Lower lobe of right lung (tissue), 2 donors: ENCODE measurements at regions not wholly inside any gene's neighbourhood (a gene's known extent, or its start where the extent isn't known, plus 50 kb on each side); places are given as distances from the start of the nearest gene placed in this dataset.

ENCODE experiments used
- ATAC-seq, 2 donors: fragments of 200-7000 bp; cut with Tn5 transposase; one replicate each; pipeline ENCODE4 v1.9.1; 2020 to 2022; ENCODE audit warnings: mild to moderate bottlenecking in 2 of 2, moderate library complexity in 2 of 2
- DNase-seq: peaks from one replicate; pipeline ENCODE4 v3.0.0-alpha.2; 2020
- H3K27ac ChIP-seq: fragments of 200-600 bp; one replicate; pipeline ENCODE4 v1.8.0; 2022
- H3K27me3 ChIP-seq: fragments of 200-600 bp; one replicate; pipeline ENCODE4 v1.8.0; 2022; ENCODE audit warnings: low read depth
- H3K36me3 ChIP-seq: fragments of 200-600 bp; one replicate; pipeline ENCODE4 v1.8.0; 2022; ENCODE audit warnings: mild to moderate bottlenecking
- H3K4me1 ChIP-seq: fragments of 200-600 bp; one replicate; pipeline ENCODE4 v1.8.0; 2022
- H3K4me3 ChIP-seq: fragments of 200-600 bp; one replicate; pipeline ENCODE4 v1.8.0; 2022; ENCODE audit warnings: mild to moderate bottlenecking
- H3K9me3 ChIP-seq: fragments of 200-600 bp; one replicate; pipeline ENCODE4 v1.8.0; 2022
- intact Hi-C: fragments of 100-400 bp; cut with DNase I; formaldehyde crosslinking; loops from one replicate; pipeline ENCODE4 v1.11.0; 2022
- TF ChIP-seq, protein P1 (sequence below): fragments of 200-600 bp; IDR thresholded peaks from one replicate; pipeline ENCODE4 v1.8.0; 2022; ENCODE audit warnings: antibody characterized with exemption, mild to moderate bottlenecking
- donor health status: DM: no; HTN: yes; CAD: no; lungs with severe emphysema.

DNA sequence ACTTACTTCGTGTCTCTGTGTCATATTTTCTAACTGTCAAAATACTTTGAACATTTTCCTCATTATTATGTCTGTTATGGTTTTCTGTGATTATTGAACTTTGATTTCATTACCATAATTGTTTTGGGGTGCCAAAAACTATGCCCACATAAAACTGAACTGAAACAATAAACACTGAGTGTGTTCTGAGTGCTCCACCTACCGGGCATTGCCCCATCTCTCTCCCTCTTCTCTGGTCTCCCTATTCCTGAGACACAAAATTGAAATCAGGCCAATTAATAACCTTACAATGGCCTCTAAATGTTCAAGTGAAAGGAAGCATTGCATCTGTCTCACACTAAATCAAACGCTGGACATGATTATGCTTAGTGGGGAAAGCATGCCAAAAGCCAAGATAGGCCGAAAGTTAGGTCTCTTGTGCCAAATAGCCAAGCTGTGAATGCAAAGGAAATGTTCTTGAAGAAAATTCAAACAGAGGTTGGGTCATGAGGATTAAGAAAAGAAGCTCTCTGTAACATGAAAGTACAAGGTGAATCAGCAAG lies 972.3 kb downstream of the PCDH7 start:
- DNase-seq (no peak), ATAC-seq (no peak)
- H3K36me3 ChIP-seq = no peaks in the 10 kb centered on the region
- TF ChIP-seq, protein P1, sequence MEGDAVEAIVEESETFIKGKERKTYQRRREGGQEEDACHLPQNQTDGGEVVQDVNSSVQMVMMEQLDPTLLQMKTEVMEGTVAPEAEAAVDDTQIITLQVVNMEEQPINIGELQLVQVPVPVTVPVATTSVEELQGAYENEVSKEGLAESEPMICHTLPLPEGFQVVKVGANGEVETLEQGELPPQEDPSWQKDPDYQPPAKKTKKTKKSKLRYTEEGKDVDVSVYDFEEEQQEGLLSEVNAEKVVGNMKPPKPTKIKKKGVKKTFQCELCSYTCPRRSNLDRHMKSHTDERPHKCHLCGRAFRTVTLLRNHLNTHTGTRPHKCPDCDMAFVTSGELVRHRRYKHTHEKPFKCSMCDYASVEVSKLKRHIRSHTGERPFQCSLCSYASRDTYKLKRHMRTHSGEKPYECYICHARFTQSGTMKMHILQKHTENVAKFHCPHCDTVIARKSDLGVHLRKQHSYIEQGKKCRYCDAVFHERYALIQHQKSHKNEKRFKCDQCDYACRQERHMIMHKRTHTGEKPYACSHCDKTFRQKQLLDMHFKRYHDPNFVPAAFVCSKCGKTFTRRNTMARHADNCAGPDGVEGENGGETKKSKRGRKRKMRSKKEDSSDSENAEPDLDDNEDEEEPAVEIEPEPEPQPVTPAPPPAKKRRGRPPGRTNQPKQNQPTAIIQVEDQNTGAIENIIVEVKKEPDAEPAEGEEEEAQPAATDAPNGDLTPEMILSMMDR = no peak
- no peak overlapping the region for H3K27ac ChIP-seq
- no peaks in the 10 kb centered on the region for H3K9me3 ChIP-seq
- H3K4me3 ChIP-seq = no peak overlapping the region
- intact Hi-C loops = no loop called here
- H3K27me3 ChIP-seq = no peaks in the 10 kb centered on the region
- H3K4me1 ChIP-seq = no peaks in the 10 kb centered on the region

DNA sequence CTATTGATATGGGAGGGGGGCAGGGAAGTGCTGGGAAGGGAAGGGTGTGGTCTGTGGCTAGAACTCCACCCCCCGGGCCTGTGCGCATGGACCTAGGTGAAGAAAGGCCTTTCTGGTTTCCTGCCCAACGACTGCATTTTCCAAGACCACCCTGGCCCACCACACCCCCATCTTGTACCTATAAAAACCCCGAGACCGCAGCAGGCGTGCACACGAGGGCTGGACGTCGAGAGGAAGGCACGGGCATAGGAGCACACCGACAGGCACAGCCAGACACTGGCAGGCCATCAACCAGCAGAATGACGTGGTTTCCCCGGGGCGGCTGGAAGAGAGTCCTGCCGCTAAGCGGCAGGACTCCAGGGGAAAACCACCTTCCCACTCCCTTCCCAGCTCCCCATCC lies 981.1 kb downstream of the PCDH7 start:
- Histone ChIP-seq H3K27ac (no peak overlapping the region), H3K9me3 (no peaks in the 10 kb centered on the region), H3K4me3 (no peak overlapping the region), H3K27me3 (no peaks in the 10 kb centered on the region), H3K36me3 (no peaks in the 10 kb centered on the region), H3K4me1 (no peaks in the 10 kb centered on the region)
- no peak for DNase-seq
- intact Hi-C loops = no loop called here
- no peak for ATAC-seq
- TF ChIP-seq, protein P1 = no peak

DNA sequence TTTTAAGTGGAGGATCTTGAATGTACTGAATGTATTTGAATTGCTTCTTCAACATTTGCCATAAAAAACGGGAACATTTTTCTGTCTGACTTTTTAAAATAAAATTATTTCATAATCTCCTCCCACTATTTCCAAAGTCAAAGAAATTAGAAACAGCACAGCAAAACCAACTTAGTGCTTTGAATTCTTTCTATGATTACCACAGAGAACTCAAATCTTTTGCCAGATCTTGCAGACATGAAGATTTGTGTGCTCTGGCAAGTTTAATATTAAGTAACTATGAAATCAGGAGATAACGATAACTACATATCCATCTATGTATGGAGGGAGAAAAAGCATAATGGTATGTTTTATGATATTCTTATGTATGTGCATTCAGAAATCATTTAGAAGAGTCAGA lies 982.2 kb downstream of the PCDH7 start:
- DNase-seq = no peak
- Histone ChIP-seq H3K4me1 (no peaks in the 10 kb centered on the region), H3K36me3 (no peaks in the 10 kb centered on the region), H3K27ac (no peak overlapping the region), H3K27me3 (no peaks in the 10 kb centered on the region), H3K9me3 (no peaks in the 10 kb centered on the region), H3K4me3 (no peak overlapping the region)
- TF ChIP-seq, protein P1 = no peak
- ATAC-seq = no peak
- intact Hi-C loops = no loop called here

DNA sequence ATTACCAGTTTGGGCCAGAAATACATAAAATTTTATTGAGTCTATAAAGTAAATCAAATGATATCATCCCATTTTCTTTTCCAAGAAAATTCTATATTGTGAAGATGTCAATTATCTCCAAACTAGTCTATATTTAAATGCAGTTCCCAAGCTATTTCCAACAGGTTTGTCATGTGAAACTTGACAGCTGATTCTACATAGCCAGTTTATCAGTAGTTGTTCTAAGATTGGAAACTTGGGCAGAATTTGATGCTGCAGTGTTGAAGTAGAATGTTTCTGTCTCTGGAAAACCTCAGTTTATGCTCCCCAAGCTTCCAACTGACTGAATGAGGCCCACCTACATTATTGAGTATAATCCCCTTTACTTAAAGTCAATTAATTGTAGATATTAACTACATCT lies 994.1 kb downstream of the PCDH7 start:
- Histone ChIP-seq H3K9me3 (no peaks in the 10 kb centered on the region), H3K27me3 (no peaks in the 10 kb centered on the region), H3K4me3 (no peak overlapping the region), H3K27ac (no peak overlapping the region), H3K36me3 (no peaks in the 10 kb centered on the region), H3K4me1 (no peaks in the 10 kb centered on the region)
- intact Hi-C loops = no loop called here
- TF ChIP-seq, protein P1 = no peak
- no peak for ATAC-seq
- DNase-seq = no peak

DNA sequence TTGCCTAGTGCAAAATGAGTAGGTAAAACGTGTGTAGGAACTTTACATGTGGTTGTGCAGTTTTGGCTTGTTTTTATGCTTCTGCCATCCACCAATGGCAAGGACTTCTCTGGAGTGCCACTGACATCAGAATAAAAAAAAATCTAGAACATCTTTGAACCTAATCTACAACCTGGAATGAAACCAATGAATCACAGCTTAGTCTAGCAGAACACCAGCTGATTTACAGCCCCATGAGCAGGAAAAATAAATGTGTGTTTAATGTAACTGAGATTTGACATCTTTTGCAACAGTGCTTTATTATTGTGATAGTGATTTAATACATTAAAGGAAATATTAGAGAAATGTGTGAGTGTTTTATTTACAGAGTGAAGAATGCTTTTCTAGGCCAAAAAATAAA lies 995.1 kb downstream of the PCDH7 start:
- no peak for ATAC-seq
- Histone ChIP-seq H3K27ac (no peak overlapping the region), H3K4me3 (no peak overlapping the region), H3K27me3 (no peaks in the 10 kb centered on the region), H3K9me3 (no peaks in the 10 kb centered on the region), H3K36me3 (no peaks in the 10 kb centered on the region), H3K4me1 (no peaks in the 10 kb centered on the region)
- TF ChIP-seq, protein P1 = no peak
- no peak for DNase-seq
- intact Hi-C loops = no loop called here

DNA sequence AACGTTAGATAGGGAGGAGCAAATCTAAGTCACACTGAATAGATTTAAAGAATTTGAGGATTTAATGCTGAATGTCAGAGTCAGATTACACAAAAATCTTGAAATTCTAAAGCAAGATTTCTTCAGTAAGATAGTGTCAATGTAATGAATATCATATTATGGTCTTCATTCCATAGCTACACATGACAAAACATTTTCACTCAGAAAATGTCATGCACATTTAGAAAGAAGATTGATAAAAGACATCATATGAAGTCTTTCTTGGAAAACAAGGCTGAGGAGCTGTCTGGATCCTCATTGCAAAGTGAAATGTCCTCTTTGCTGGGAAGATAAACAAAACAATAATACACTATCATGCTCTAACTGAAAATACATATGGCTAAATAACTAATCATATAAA lies 1006.9 kb downstream of the PCDH7 start:
- ATAC-seq = no peak

More for the DNA sequence above, 1006.9 kb downstream of the PCDH7 start:
- no peaks in the 10 kb centered on the region for H3K36me3 ChIP-seq
- no peaks in the 10 kb centered on the region for H3K9me3 ChIP-seq
- H3K27ac ChIP-seq = no peak overlapping the region
- H3K4me1 ChIP-seq = no peaks in the 10 kb centered on the region
- intact Hi-C loops = no loop called here
- H3K27me3 ChIP-seq = no peaks in the 10 kb centered on the region
- TF ChIP-seq, protein P1 = no peak
- no peak for DNase-seq
- H3K4me3 ChIP-seq = no peak overlapping the region
